ENCODE measurements at regions not wholly inside any gene's neighbourhood (a gene's known extent, or its start where the extent isn't known, plus 50 kb on each side); places are given as distances from the start of the nearest gene placed in this dataset.

DNA sequence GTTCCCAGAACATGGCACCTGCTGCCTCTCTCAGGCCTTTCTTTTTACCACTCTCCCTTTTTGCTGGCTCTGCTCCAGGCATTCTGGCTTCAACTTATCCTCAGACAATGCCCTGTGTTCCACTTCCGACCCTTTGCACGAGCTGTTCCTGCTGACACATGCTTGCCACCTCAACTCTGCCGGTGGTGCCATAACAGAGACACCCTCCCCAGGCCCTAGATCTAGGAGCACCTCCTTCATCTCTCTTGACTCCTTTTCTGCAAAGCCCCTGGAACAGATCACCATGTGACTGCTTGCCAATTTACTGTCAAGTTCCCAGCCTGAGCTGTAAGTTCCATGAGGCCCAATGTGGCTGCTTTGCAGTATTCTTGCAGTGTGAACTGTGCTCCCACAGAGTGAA is 256.0 kb upstream of the MKI67 start:
- TF ChIP-seq CTCF (IDR thresholded peaks at IDR 0.05) (no peak), POLR2A (IDR thresholded peaks at IDR 0.05) (no peak)
